SK-N-SH (cell line): ENCODE measurements at regions not wholly inside any gene's neighbourhood (a gene's known extent, or its start where the extent isn't known, plus 50 kb on each side); places are given as distances from the start of the nearest gene placed in this dataset.

Source experiments
- CTCF ChIA-PET: fragments of 300-600, 350-600 bp; formaldehyde crosslinking; extraction: SDS; loops from one replicate; lab custom pipeline; 2021; lab: Yijun Ruan, JAX
- POLR2A ChIA-PET: fragments of 350-600 bp; sonication (Branson Sonifier 250); formaldehyde crosslinking; extraction: SDS; loops from one replicate; lab custom pipeline; 2020; ENCODE audit warnings: antibody characterized with exemption, inconsistent platforms; lab: Yijun Ruan, JAX
- DNase-seq: peaks from one replicate; pipeline ENCODE4 v3.0.0; 2012
- H2AFZ ChIP-seq: fragments of 200-600 bp; sonication (generic); 2 replicates; pipeline ENCODE4 v1.8.1; 2016; ENCODE audit warnings: antibody characterized with exemption, mild to moderate bottlenecking, low read depth
- H3F3A ChIP-seq: fragments of 200-600 bp; sonication (generic); replicated peaks from 2 replicates; pipeline ENCODE3; 2016; ENCODE audit warnings: antibody characterized with exemption, mild to moderate bottlenecking; ENCODE audit not compliant: insufficient read depth
- H3K27ac ChIP-seq, 2 experiments: fragments of 200-500 bp in 1 of 2; fragments of 200-600 bp in 1 of 2; sonication (Bioruptor generic) in 1 of 2; sonication (generic), shearing (Covaris generic) in 1 of 2; 2 replicates each; pipeline versions ENCODE4 v1.5.1 to v1.6.1; 2014 to 2016; ENCODE audit warnings: low read depth in 2 of 2, inconsistent platforms in 1 of 2, low read length in 1 of 2, mild to moderate bottlenecking in 1 of 2, mixed read lengths in 1 of 2
- H3K27me3 ChIP-seq: fragments of 200-600 bp; sonication (generic), shearing (Covaris generic); 2 replicates; pipeline ENCODE4 v1.6.1; 2016; ENCODE audit warnings: mixed run types; ENCODE audit not compliant: insufficient read depth
- H3K36me3 ChIP-seq, 2 experiments: fragments of 200-500 bp in 1 of 2; fragments of 200-600 bp in 1 of 2; sonication (Bioruptor generic) in 1 of 2; sonication (generic) in 1 of 2; replicated peaks in 1 of 2; 2 replicates each; pipeline versions ENCODE3 to v1.5.1; 2014 to 2016; ENCODE audit warnings: low read length in 1 of 2, mild to moderate bottlenecking in 1 of 2; ENCODE audit not compliant: insufficient read depth in 2 of 2, control insufficient read depth in 1 of 2
- H3K4me1 ChIP-seq, 2 experiments: fragments of 200-500 bp in 1 of 2; fragments of 200-600 bp in 1 of 2; sonication (Bioruptor generic) in 1 of 2; sonication (generic), shearing (Covaris generic) in 1 of 2; 2 replicates each; pipeline versions ENCODE4 v1.5.1 to v1.6.1; 2014 to 2016; ENCODE audit warnings: low read depth in 1 of 2, low read length in 1 of 2, mixed run types in 1 of 2; ENCODE audit not compliant: insufficient read depth in 2 of 2, control insufficient read depth in 1 of 2
- H3K4me2 ChIP-seq: fragments of 200-600 bp; sonication (generic), shearing (Covaris generic); 2 replicates; pipeline ENCODE4 v1.6.1; 2017; ENCODE audit warnings: mixed run types
- H3K4me3 ChIP-seq, 2 experiments: fragments of 200-500 bp in 1 of 2; fragments of 200-600 bp in 1 of 2; sonication (Bioruptor generic) in 1 of 2; sonication (generic), shearing (Covaris generic) in 1 of 2; 2 replicates each; pipeline versions ENCODE4 v1.5.1 to v1.8.1; 2014 to 2016; ENCODE audit warnings: low read depth in 2 of 2, inconsistent platforms in 1 of 2, low read length in 1 of 2, mild to moderate bottlenecking in 1 of 2, mixed read lengths in 1 of 2, moderate library complexity in 1 of 2
- H3K79me2 ChIP-seq: fragments of 200-600 bp; sonication (generic); 2 replicates; pipeline ENCODE4 v1.8.1; 2017; ENCODE audit warnings: mild to moderate bottlenecking; ENCODE audit not compliant: insufficient read depth
- H3K9ac ChIP-seq: fragments of 200-600 bp; sonication (generic); 2 replicates; pipeline ENCODE4 v1.6.1; 2017; ENCODE audit warnings: mixed run types
- H3K9me2 ChIP-seq: fragments of 200-600 bp; sonication (generic); 2 replicates; pipeline ENCODE4 v1.6.1; 2017; ENCODE audit warnings: mixed run types
- H3K9me3 ChIP-seq: fragments of 200-600 bp; sonication (generic); 2 replicates; pipeline ENCODE4 v1.6.1; 2017; ENCODE audit warnings: mixed run types, mild to moderate bottlenecking, moderate library complexity
- H4K20me1 ChIP-seq: fragments of 200-600 bp; sonication (generic); 2 replicates; pipeline ENCODE4 v1.6.1; 2017; ENCODE audit warnings: mild to moderate bottlenecking, mixed run types; ENCODE audit not compliant: insufficient read depth
- CHD2 ChIP-seq: fragments of 150-350 bp; IDR thresholded peaks from 2 replicates; pipeline ENCODE4 v1.6.1; 2018; ENCODE audit warnings: low read length; ENCODE audit not compliant: partially characterized antibody
- ELF1 ChIP-seq: IDR thresholded peaks from 2 replicates; pipeline ENCODE4 v1.4.0; 2012
- MEF2A ChIP-seq: IDR thresholded peaks from 2 replicates; pipeline ENCODE4 v1.4.0; 2012; ENCODE audit warnings: low read depth, borderline replicate concordance
- NRF1 ChIP-seq: IDR thresholded peaks from 2 replicates; pipeline ENCODE4 v1.6.1; 2012; ENCODE audit warnings: low read depth, mild to moderate bottlenecking, low read length
- REST ChIP-seq: IDR thresholded peaks from 2 replicates; pipeline ENCODE4 v1.6.1; 2012; ENCODE audit warnings: mild to moderate bottlenecking, low read depth, low read length, moderate library complexity
- RFX5 ChIP-seq: IDR thresholded peaks from 2 replicates; pipeline ENCODE4 v1.6.1; 2012; ENCODE audit warnings: mild to moderate bottlenecking, improper control_type of control experiment, low read length
- TCF12 ChIP-seq: IDR thresholded peaks from 2 replicates; pipeline ENCODE4 v1.4.0; 2012
- WGBS: methylation state at CpG from one replicate; pipeline ENCODE4 v1.1.6; 2017; ENCODE audit warnings: low lambda C conversion rate; 5-methylcytosine and 5-hydroxymethylcytosine counted together
- TF ChIP-seq, protein P1 (sequence below): fragments of 150-350 bp; IDR thresholded peaks from 2 replicates; pipeline ENCODE4 v1.6.1; 2016; ENCODE audit warnings: mild to moderate bottlenecking, low read depth, low read length
- TF ChIP-seq, protein P2 (sequence below): IDR thresholded peaks from 2 replicates; pipeline ENCODE4 v1.4.0; 2012; ENCODE audit warnings: low read depth, borderline replicate concordance

DNA sequence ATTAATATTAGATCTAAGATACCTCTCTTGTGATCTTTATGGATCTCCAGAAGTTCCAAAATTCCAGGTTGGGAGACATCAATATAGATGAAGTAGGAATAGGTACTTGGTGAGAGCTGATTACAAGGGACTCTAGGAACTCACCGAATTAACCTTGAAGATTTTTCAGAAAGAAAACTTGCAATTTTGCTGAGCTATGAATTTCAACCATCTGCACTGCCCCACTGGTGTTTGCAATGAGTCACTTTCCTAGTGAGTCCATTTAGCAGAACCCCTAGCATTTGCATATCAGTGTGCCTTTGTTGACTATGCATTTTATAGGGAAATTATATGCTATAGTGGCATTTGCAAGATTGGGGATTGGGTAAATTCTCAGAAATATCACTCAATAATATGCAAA is 122.0 kb downstream of the CTNND1 start:
- no peaks in the 10 kb centered on the region for H3K9me2 ChIP-seq
- ChIA-PET POLR2A (no interaction called here), CTCF (no interaction called here)
- H3K27ac ChIP-seq: no peak overlapping the region
- H3K4me3 ChIP-seq: no peak overlapping the region
- no peak overlapping the region for H3K4me2 ChIP-seq
- no peaks in the 10 kb centered on the region for H3F3A ChIP-seq
- H4K20me1 ChIP-seq: no peaks in the 10 kb centered on the region
- peaks cover 9% of the 10 kb centered on the region; the same call in 1 of the 2 replicates for H3K27me3 ChIP-seq
- no peak for DNase-seq
- TF ChIP-seq MEF2A: no peak
- no peaks in the 10 kb centered on the region for H3K36me3 ChIP-seq
- WGBS: 4% methylated on average over 1 of the region's 1 CpG
- H3K9me3 ChIP-seq: no peaks in the 10 kb centered on the region
- H3K79me2 ChIP-seq: no peaks in the 10 kb centered on the region
- H3K9ac ChIP-seq: no peak overlapping the region
- H3K4me1 ChIP-seq: no peaks in the 10 kb centered on the region
- no peak overlapping the region for H2AFZ ChIP-seq

GRCh38 chr11:57885298-57886050 is 123.9 kb downstream of the CTNND1 start:
- TF ChIP-seq, protein P1, sequence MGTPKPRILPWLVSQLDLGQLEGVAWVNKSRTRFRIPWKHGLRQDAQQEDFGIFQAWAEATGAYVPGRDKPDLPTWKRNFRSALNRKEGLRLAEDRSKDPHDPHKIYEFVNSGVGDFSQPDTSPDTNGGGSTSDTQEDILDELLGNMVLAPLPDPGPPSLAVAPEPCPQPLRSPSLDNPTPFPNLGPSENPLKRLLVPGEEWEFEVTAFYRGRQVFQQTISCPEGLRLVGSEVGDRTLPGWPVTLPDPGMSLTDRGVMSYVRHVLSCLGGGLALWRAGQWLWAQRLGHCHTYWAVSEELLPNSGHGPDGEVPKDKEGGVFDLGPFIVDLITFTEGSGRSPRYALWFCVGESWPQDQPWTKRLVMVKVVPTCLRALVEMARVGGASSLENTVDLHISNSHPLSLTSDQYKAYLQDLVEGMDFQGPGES: no peak
- TF ChIP-seq REST: peak; percentile 95
- H3F3A ChIP-seq: no peaks in the 10 kb centered on the region

DNA sequence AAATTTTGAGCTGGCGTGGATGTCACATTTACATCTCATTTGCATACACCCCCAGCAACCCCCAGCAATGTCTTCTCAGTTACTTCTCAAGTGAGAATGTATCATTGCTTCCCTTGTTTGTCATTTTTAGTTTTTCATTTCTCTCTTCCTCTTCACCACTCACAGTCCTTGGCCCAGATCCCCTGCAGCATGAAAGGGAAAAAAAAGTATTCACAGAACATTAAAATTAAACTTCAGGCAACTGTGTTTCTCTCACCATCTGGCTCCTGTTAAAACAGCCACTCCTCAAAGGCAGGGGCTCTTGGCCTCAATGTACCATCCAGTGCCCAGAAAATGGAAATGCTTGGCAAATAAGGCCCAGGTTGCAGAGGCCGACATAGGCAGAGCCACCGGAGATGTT is 126.8 kb downstream of the CTNND1 start:
- CTCF ChIA-PET: no interaction called here
- no peaks in the 10 kb centered on the region for H4K20me1 ChIP-seq
- H3K4me3 ChIP-seq: no peak overlapping the region
- TF ChIP-seq ELF1 (no peak), RFX5 (no peak), TCF12 (no peak), CHD2 (no peak), NRF1 (no peak), MEF2A (no peak)
- TF ChIP-seq, protein P2, sequence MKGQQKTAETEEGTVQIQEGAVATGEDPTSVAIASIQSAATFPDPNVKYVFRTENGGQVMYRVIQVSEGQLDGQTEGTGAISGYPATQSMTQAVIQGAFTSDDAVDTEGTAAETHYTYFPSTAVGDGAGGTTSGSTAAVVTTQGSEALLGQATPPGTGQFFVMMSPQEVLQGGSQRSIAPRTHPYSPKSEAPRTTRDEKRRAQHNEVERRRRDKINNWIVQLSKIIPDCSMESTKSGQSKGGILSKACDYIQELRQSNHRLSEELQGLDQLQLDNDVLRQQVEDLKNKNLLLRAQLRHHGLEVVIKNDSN: no peak
- no peak overlapping the region for H2AFZ ChIP-seq
- H3K9ac ChIP-seq: no peak overlapping the region
- no peaks in the 10 kb centered on the region for H3K9me2 ChIP-seq
- no peaks in the 10 kb centered on the region; the same call in 1 of the 2 replicates for H3K27me3 ChIP-seq
- H3K36me3 ChIP-seq: no peaks in the 10 kb centered on the region
- no peaks in the 10 kb centered on the region for H3K79me2 ChIP-seq
- no peak overlapping the region for H3K4me2 ChIP-seq
- no peaks in the 10 kb centered on the region for H3K9me3 ChIP-seq
- no peaks in the 10 kb centered on the region for H3F3A ChIP-seq
- H3K27ac ChIP-seq: no peak overlapping the region
- POLR2A ChIA-PET: no interaction called here
- H3K4me1 ChIP-seq: no peaks in the 10 kb centered on the region
- no peak for DNase-seq
- 13% methylated on average over 3 of the region's 3 CpGs for WGBS

More at GRCh38 chr11:57885298-57886050, 123.9 kb downstream of the CTNND1 start:
- Histone ChIP-seq H3K4me1 (no peaks in the 10 kb centered on the region), H2AFZ (no peak overlapping the region), H3K79me2 (no peaks in the 10 kb centered on the region), H3K9ac (no peak overlapping the region), H3K9me2 (no peaks in the 10 kb centered on the region), H3K4me3 (no peak overlapping the region), H3K27me3 (no peaks in the 10 kb centered on the region; the same call in 1 of the 2 replicates), H4K20me1 (no peaks in the 10 kb centered on the region), H3K27ac (no peak overlapping the region), H3K9me3 (no peaks in the 10 kb centered on the region), H3K4me2 (no peak overlapping the region), H3K36me3 (no peaks in the 10 kb centered on the region)
- no peak for DNase-seq
- CTCF ChIA-PET: no interaction called here
- POLR2A ChIA-PET: no interaction called here
- WGBS: 2% methylated on average over 5 of the region's 5 CpGs
